ENCODE measurements at regions not wholly inside any gene's neighbourhood (a gene's known extent, or its start where the extent isn't known, plus 50 kb on each side); places are given as distances from the start of the nearest gene placed in this dataset.

- Mint-ChIP-seq H3K27ac (ENCODE audit: unreplicated experiment) (no peak overlapping the region), H3K9me3 (no peaks in the 10 kb centered on the region), H3K4me3 (no peak overlapping the region), H3K4me1 (no peaks in the 10 kb centered on the region), H3K27me3 (ENCODE audit: low read depth) (peaks cover 3% of the 10 kb centered on the region), H3K36me3 (ENCODE audit: low read depth) (no peaks in the 10 kb centered on the region)
- no peak for TF ChIP-seq CTCF (conservative IDR thresholded peaks at IDR 0.05)
- DNase-seq (ENCODE audit: low read depth, low spot score) = no peak
These were observed 235.0 kb downstream of the ACTL7B start for GRCh38 chr9:108620767-108621166.

- peaks cover 14% of the 10 kb centered on the region for H3K27me3 Mint-ChIP-seq (ENCODE audit: low read depth)
- no peaks in the 10 kb centered on the region for H3K9me3 Mint-ChIP-seq
- H3K4me1 Mint-ChIP-seq = no peaks in the 10 kb centered on the region
- H3K36me3 Mint-ChIP-seq (ENCODE audit: low read depth) = no peaks in the 10 kb centered on the region
- no peak for DNase-seq (ENCODE audit: low read depth, low spot score)
- no peak for TF ChIP-seq CTCF (conservative IDR thresholded peaks at IDR 0.05)
- no peak overlapping the region for H3K27ac Mint-ChIP-seq (ENCODE audit: unreplicated experiment)
- H3K4me3 Mint-ChIP-seq = no peak overlapping the region
These were observed 236.8 kb downstream of the ACTL7B start for GRCh38 chr9:108618906-108619550.

GRCh38 chr9:108617676-108618075 is 238.1 kb downstream of the ACTL7B start:
- TF ChIP-seq CTCF (conservative IDR thresholded peaks at IDR 0.05) = no peak
- H3K4me1 Mint-ChIP-seq = no peaks in the 10 kb centered on the region
- H3K27me3 Mint-ChIP-seq (ENCODE audit: low read depth) = peaks cover 15% of the 10 kb centered on the region
- no peak overlapping the region for H3K4me3 Mint-ChIP-seq
- DNase-seq (ENCODE audit: low read depth, low spot score) = no peak
- no peak overlapping the region for H3K27ac Mint-ChIP-seq (ENCODE audit: unreplicated experiment)
- no peaks in the 10 kb centered on the region for H3K9me3 Mint-ChIP-seq
- H3K36me3 Mint-ChIP-seq (ENCODE audit: low read depth) = no peaks in the 10 kb centered on the region

GRCh38 chr9:108615152-108615551 is 240.6 kb downstream of the ACTL7B start:
- H3K9me3 Mint-ChIP-seq = no peaks in the 10 kb centered on the region
- H3K36me3 Mint-ChIP-seq (ENCODE audit: low read depth) = no peaks in the 10 kb centered on the region
- no peak for DNase-seq (ENCODE audit: low read depth, low spot score)
- no peaks in the 10 kb centered on the region for H3K4me1 Mint-ChIP-seq
- H3K4me3 Mint-ChIP-seq = no peak overlapping the region
- peaks cover 12% of the 10 kb centered on the region for H3K27me3 Mint-ChIP-seq (ENCODE audit: low read depth)
- no peak overlapping the region for H3K27ac Mint-ChIP-seq (ENCODE audit: unreplicated experiment)
- no peak for TF ChIP-seq CTCF (conservative IDR thresholded peaks at IDR 0.05)

GRCh38 chr9:108612513-108612912 is 243.3 kb downstream of the ACTL7B start:
- Mint-ChIP-seq H3K36me3 (ENCODE audit: low read depth) (no peaks in the 10 kb centered on the region), H3K9me3 (no peaks in the 10 kb centered on the region), H3K27ac (ENCODE audit: unreplicated experiment) (no peak overlapping the region), H3K27me3 (ENCODE audit: low read depth) (peaks cover 20% of the 10 kb centered on the region), H3K4me1 (no peaks in the 10 kb centered on the region), H3K4me3 (no peak overlapping the region)
- no peak for TF ChIP-seq CTCF (conservative IDR thresholded peaks at IDR 0.05)
- no peak for DNase-seq (ENCODE audit: low read depth, low spot score)

Measured in neural crest cell (in vitro differentiated cells).